OCI-LY7 (cell line): ENCODE measurements at regions not wholly inside any gene's neighbourhood (a gene's known extent, or its start where the extent isn't known, plus 50 kb on each side); places are given as distances from the start of the nearest gene placed in this dataset.

Source experiments
- BruUV-seq: library from RNA; stranded (reverse); fragments of 400-500 nt; replicated peaks from 2 replicates; lab custom pipeline; 2021; lab: Mats Ljungman, UMichigan
- CTCF ChIA-PET: fragments of 300-600 bp; sonication (Branson Sonifier 250); formaldehyde crosslinking; loops from one replicate; lab custom pipeline; 2022; ENCODE audit warnings: antibody characterized with exemption; ENCODE audit not compliant: unreplicated experiment; lab: Charles Lee
- POLR2A ChIA-PET: fragments of 300-600 bp; sonication (Branson Sonifier 250); formaldehyde crosslinking; loops from one replicate; lab custom pipeline; 2022; ENCODE audit warnings: antibody characterized with exemption; lab: Charles Lee
- DNase-seq: peaks from one replicate; pipeline ENCODE4 v3.0.0-alpha.2; 2015; ENCODE audit warnings: low spot score
- H2AFZ ChIP-seq: fragments of 200-600 bp; sonication (generic), shearing (Covaris generic); 2 replicates; pipeline ENCODE4 v1.6.1; 2014; ENCODE audit warnings: mild to moderate bottlenecking, antibody characterized with exemption, low read length, moderate library complexity
- H3K27ac ChIP-seq: fragments of 200-600 bp; sonication (generic); 2 replicates; pipeline ENCODE4 v1.5.1; 2014; ENCODE audit warnings: mixed run types, low read depth, mild to moderate bottlenecking, moderate library complexity, low read length, inconsistent platforms; ENCODE audit not compliant: poor library complexity, severe bottlenecking
- H3K36me3 ChIP-seq: fragments of 200-600 bp; sonication (generic); 2 replicates; pipeline ENCODE4 v1.6.1; 2014; ENCODE audit warnings: mild to moderate bottlenecking, antibody characterized with exemption, low read length, moderate library complexity, mixed read lengths; ENCODE audit not compliant: insufficient read depth
- H3K4me1 ChIP-seq: fragments of 200-600 bp; sonication (generic); 2 replicates; pipeline ENCODE4 v1.5.1; 2014; ENCODE audit warnings: mild to moderate bottlenecking, low read length; ENCODE audit not compliant: insufficient read depth, poor library complexity, severe bottlenecking
- H3K4me2 ChIP-seq: fragments of 200-600 bp; sonication (generic); 2 replicates; pipeline ENCODE4 v1.6.1; 2014; ENCODE audit warnings: mild to moderate bottlenecking, low read length
- H3K4me3 ChIP-seq: fragments of 200-600 bp; sonication (generic); 2 replicates; pipeline ENCODE4 v1.5.1; 2014; ENCODE audit warnings: mild to moderate bottlenecking, low read depth, low read length; ENCODE audit not compliant: poor library complexity, severe bottlenecking
- H3K79me2 ChIP-seq: fragments of 200-600 bp; sonication (generic); 2 replicates; pipeline ENCODE4 v1.6.1; 2016; ENCODE audit warnings: low read depth, mild to moderate bottlenecking, low read length, moderate library complexity, mixed read lengths; ENCODE audit not compliant: insufficient read depth
- H3K9me2 ChIP-seq: fragments of 200-600 bp; sonication (generic); 2 replicates; pipeline ENCODE4 v1.6.1; 2016; ENCODE audit warnings: mild to moderate bottlenecking, low read length, mixed read lengths; ENCODE audit not compliant: insufficient read depth
- H3K9me3 ChIP-seq: fragments of 200-600 bp; sonication (generic); 2 replicates; pipeline ENCODE4 v1.6.1; 2014; ENCODE audit warnings: mild to moderate bottlenecking, mixed run types, low read length, mixed read lengths
- H4K20me1 ChIP-seq: fragments of 200-600 bp; sonication (generic); 2 replicates; pipeline ENCODE4 v1.6.1; 2014; ENCODE audit warnings: mild to moderate bottlenecking, antibody characterized with exemption, low read length, moderate library complexity, mixed read lengths; ENCODE audit not compliant: insufficient read depth
- EZH2phosphoT487 ChIP-seq: fragments of 200-600 bp; sonication (generic); IDR thresholded peaks from 2 replicates; pipeline ENCODE4 v1.6.1; 2018; ENCODE audit warnings: low read depth, borderline replicate concordance, mild to moderate bottlenecking, mixed run types, antibody characterized with exemption, low read length, moderate library complexity, mixed read lengths
- intact Hi-C: fragments of 100-400 bp; cut with micrococcal nuclease; formaldehyde crosslinking; loops from one replicate; pipeline ENCODE4 v1.10.0; 2022; ENCODE audit not compliant: unreplicated experiment
- TF ChIP-seq, protein P1 (sequence below): fragments of 200-600 bp; sonication (generic); conservative IDR thresholded peaks from 2 replicates; pipeline ENCODE4 v1.5.1; 2014; ENCODE audit warnings: mild to moderate bottlenecking, antibody characterized with exemption, low read length, moderate library complexity, mixed read lengths

DNA sequence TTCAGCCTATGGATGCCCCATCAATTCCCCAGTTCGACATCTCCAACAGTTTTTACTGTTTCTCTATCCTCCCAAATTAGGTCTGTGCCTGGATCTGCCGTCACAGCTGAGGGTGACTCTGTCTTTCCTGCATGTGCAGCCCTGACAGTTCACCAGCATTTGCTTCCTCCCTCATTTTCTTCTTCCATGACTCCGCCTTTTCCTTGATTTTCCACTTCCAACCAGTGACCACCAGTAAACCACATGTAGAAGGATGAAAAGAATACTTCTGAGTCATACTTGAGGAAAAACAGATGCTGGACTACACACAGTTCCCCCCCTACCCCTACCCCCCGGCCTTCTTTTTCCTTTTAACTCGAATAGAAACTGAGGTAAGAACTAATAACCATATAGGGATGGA, 311.8 kb upstream of the POM121L12 start:
- no peaks in the 10 kb centered on the region for H3K79me2 ChIP-seq
- H2AFZ ChIP-seq: no peak overlapping the region
- no TSS peak for BruUV-seq
- no peaks in the 10 kb centered on the region for H3K4me1 ChIP-seq
- ChIA-PET POLR2A (no interaction called here), CTCF (no interaction called here)
- H3K36me3 ChIP-seq: no peaks in the 10 kb centered on the region
- H4K20me1 ChIP-seq: no peaks in the 10 kb centered on the region
- no peaks in the 10 kb centered on the region for H3K9me3 ChIP-seq
- no peak overlapping the region for H3K27ac ChIP-seq
- TF ChIP-seq, protein P1, sequence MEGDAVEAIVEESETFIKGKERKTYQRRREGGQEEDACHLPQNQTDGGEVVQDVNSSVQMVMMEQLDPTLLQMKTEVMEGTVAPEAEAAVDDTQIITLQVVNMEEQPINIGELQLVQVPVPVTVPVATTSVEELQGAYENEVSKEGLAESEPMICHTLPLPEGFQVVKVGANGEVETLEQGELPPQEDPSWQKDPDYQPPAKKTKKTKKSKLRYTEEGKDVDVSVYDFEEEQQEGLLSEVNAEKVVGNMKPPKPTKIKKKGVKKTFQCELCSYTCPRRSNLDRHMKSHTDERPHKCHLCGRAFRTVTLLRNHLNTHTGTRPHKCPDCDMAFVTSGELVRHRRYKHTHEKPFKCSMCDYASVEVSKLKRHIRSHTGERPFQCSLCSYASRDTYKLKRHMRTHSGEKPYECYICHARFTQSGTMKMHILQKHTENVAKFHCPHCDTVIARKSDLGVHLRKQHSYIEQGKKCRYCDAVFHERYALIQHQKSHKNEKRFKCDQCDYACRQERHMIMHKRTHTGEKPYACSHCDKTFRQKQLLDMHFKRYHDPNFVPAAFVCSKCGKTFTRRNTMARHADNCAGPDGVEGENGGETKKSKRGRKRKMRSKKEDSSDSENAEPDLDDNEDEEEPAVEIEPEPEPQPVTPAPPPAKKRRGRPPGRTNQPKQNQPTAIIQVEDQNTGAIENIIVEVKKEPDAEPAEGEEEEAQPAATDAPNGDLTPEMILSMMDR: no peak
- TF ChIP-seq EZH2phosphoT487: no peak
- DNase-seq: no peak
- H3K4me2 ChIP-seq: no peak overlapping the region
- intact Hi-C loops: no loop called here
- H3K4me3 ChIP-seq: no peak overlapping the region
- no peaks in the 10 kb centered on the region for H3K9me2 ChIP-seq

DNA sequence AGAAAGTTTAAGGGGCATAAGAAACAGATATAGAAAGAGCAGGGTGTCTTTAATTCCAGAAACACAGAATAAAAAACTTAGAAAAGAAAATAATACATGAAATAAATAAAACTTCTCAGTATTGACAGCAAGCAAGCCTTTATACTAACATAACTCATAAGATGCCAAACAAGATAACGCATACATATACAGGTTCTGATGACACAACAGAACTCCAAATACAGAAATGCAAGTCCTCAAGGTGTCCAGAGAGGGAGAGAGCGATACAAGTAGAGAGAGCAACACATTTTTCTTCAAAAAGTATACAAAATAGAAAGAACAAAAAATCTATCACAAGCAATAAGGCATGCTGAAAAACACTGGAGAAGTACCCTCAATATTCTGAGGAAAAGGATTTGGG, 314.6 kb upstream of the POM121L12 start:
- H3K9me2 ChIP-seq: no peaks in the 10 kb centered on the region
- no peak overlapping the region for H2AFZ ChIP-seq
- no peaks in the 10 kb centered on the region for H3K9me3 ChIP-seq
- H3K4me3 ChIP-seq: no peak overlapping the region
- H3K36me3 ChIP-seq: no peaks in the 10 kb centered on the region
- no peak for DNase-seq
- no peaks in the 10 kb centered on the region for H4K20me1 ChIP-seq
- H3K79me2 ChIP-seq: no peaks in the 10 kb centered on the region
- no peak for TF ChIP-seq EZH2phosphoT487
- TF ChIP-seq, protein P1: no peak
- no peak overlapping the region for H3K27ac ChIP-seq
- no peak overlapping the region for H3K4me2 ChIP-seq
- CTCF ChIA-PET: no interaction called here
- no peaks in the 10 kb centered on the region for H3K4me1 ChIP-seq
- POLR2A ChIA-PET: no interaction called here
- intact Hi-C loops: no loop called here
- BruUV-seq: no TSS peak

DNA sequence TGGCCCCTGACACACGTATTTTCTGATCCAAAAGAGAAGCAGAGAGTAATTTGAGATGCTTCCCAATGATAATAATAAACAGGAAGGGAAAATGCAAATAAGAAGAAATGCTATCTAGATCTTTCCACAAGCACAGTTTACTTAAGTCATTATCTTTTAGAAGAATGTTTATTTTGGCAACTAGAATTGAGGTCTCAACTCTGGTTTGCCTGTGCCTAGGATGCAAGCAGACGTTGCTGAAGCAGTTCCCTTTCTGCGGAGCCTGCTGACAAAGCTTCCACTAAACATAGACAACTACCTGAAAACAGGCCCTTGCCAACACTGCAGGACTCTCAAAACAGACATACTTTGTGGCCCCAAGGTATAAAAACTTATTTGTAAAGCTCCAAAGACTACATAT, 315.8 kb upstream of the POM121L12 start:
- DNase-seq: no peak
- Histone ChIP-seq H3K27ac (no peak overlapping the region), H3K4me2 (no peak overlapping the region), H2AFZ (no peak overlapping the region), H3K9me2 (no peaks in the 10 kb centered on the region), H3K79me2 (no peaks in the 10 kb centered on the region), H4K20me1 (no peaks in the 10 kb centered on the region), H3K9me3 (no peaks in the 10 kb centered on the region), H3K4me3 (no peak overlapping the region), H3K36me3 (no peaks in the 10 kb centered on the region), H3K4me1 (no peaks in the 10 kb centered on the region)
- intact Hi-C loops: no loop called here
- CTCF ChIA-PET: no interaction called here
- TF ChIP-seq, protein P1: no peak
- no peak for TF ChIP-seq EZH2phosphoT487
- BruUV-seq: no TSS peak
- POLR2A ChIA-PET: no interaction called here
